ENCODE measurements at regions not wholly inside any gene's neighbourhood (a gene's known extent, or its start where the extent isn't known, plus 50 kb on each side); places are given as distances from the start of the nearest gene placed in this dataset.

- Histone ChIP-seq H3K9me3 (no peaks in the 10 kb centered on the region), H3K27ac (no peak overlapping the region), H3K4me1 (no peaks in the 10 kb centered on the region), H3K36me3 (ENCODE audit: insufficient read depth in 1 of 2, low read depth in 1 of 2) (no peaks in the 10 kb centered on the region), H3K4me3 (no peak overlapping the region), H3K27me3 (ENCODE audit: insufficient read depth in 3 of 3, low read length in 2 of 3) (no peaks in the 10 kb centered on the region)
- intact Hi-C loops (cut with DNase I) = no loop called here
- ATAC-seq (no peak), DNase-seq (no peak)
- TF ChIP-seq, protein P1, sequence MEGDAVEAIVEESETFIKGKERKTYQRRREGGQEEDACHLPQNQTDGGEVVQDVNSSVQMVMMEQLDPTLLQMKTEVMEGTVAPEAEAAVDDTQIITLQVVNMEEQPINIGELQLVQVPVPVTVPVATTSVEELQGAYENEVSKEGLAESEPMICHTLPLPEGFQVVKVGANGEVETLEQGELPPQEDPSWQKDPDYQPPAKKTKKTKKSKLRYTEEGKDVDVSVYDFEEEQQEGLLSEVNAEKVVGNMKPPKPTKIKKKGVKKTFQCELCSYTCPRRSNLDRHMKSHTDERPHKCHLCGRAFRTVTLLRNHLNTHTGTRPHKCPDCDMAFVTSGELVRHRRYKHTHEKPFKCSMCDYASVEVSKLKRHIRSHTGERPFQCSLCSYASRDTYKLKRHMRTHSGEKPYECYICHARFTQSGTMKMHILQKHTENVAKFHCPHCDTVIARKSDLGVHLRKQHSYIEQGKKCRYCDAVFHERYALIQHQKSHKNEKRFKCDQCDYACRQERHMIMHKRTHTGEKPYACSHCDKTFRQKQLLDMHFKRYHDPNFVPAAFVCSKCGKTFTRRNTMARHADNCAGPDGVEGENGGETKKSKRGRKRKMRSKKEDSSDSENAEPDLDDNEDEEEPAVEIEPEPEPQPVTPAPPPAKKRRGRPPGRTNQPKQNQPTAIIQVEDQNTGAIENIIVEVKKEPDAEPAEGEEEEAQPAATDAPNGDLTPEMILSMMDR (IDR thresholded peaks at IDR 0.05) = no peak
Measured at GRCh38 chr14:41397926-41398325, 208.8 kb upstream of the LRFN5 start.

DNA sequence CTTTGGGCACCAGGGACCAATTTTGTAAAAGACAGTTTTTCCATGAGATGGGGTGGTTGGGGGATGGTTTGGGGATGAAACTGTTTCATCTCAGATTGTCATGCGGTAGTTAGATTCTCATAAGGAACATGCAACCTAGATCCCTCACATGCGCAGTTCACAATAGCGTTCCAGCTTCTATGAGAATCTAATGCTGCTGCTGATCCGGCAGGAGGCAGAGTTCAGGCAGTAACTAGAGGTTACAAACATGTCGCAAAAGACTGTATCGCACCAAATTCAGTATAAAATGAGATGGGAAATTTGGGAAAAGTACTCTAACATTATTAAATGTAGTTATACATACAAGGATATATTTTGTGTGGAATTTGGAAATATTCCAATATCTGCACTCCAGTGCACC lies 213.2 kb upstream of the LRFN5 start:
- WGBS, 3 donors = 78 to 97% (median 81%) methylated on average over 6 of the region's 6 CpGs
- TF ChIP-seq, protein P1 (IDR thresholded peaks at IDR 0.05) = no peak
- Histone ChIP-seq H3K9me3 (no peaks in the 10 kb centered on the region), H3K36me3 (ENCODE audit: insufficient read depth in 1 of 2, low read depth in 1 of 2) (no peaks in the 10 kb centered on the region), H3K27ac (no peak overlapping the region), H3K4me1 (no peaks in the 10 kb centered on the region), H3K4me3 (no peak overlapping the region), H3K27me3 (ENCODE audit: insufficient read depth in 3 of 3, low read length in 2 of 3) (no peaks in the 10 kb centered on the region)
- intact Hi-C loops (cut with DNase I) = no loop called here
- no peak for DNase-seq
- no peak for ATAC-seq

- WGBS, 3 donors = 74 to 85% (median 82%) methylated on average over 6 of the region's 6 CpGs
Measured at GRCh38 chr14:41392226-41392625, 214.4 kb upstream of the LRFN5 start.

DNA sequence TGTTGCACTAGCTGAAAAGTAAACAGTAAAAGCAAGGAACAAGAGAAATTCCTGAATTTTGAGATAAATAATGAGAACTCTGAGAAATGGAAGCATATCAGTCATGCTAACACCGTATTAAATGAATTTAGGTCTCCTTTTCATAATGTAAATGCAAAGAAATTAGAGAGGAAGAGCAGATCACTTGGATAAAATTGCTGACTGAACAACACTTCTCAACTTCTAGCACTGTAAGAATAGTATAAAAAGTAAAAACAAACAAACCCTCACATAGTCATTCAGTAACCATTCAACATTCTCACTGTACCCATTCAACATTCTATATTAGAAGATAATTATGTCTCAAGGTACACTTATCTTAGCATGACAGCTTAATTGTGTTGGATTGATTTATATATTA lies 217.3 kb upstream of the LRFN5 start:
- ATAC-seq (no peak), DNase-seq (no peak)
- H3K36me3 ChIP-seq (ENCODE audit: insufficient read depth in 1 of 2, low read depth in 1 of 2) = no peaks in the 10 kb centered on the region
- no peaks in the 10 kb centered on the region for H3K4me1 ChIP-seq
- intact Hi-C loops (cut with DNase I) = no loop called here
- H3K27ac ChIP-seq = no peak overlapping the region
- 66 to 81% (median 69%) methylated on average over 1 of the region's 1 CpG for WGBS, 3 donors
- no peaks in the 10 kb centered on the region for H3K9me3 ChIP-seq
- TF ChIP-seq, protein P1 (IDR thresholded peaks at IDR 0.05) = no peak
- H3K4me3 ChIP-seq = no peak overlapping the region
- H3K27me3 ChIP-seq (ENCODE audit: insufficient read depth in 3 of 3, low read length in 2 of 3) = no peaks in the 10 kb centered on the region

More at GRCh38 chr14:41392226-41392625, 214.4 kb upstream of the LRFN5 start:
- TF ChIP-seq, protein P1 (IDR thresholded peaks at IDR 0.05) = no peak
- Histone ChIP-seq H3K27me3 (ENCODE audit: insufficient read depth in 3 of 3, low read length in 2 of 3) (no peaks in the 10 kb centered on the region), H3K27ac (no peak overlapping the region), H3K4me3 (no peak overlapping the region), H3K9me3 (no peaks in the 10 kb centered on the region), H3K4me1 (no peaks in the 10 kb centered on the region), H3K36me3 (ENCODE audit: insufficient read depth in 1 of 2, low read depth in 1 of 2) (no peaks in the 10 kb centered on the region)
- ATAC-seq (no peak), DNase-seq (no peak)
- intact Hi-C loops (cut with DNase I) = no loop called here

GRCh38 chr14:41385797-41386196 lies 220.9 kb upstream of the LRFN5 start:
- TF ChIP-seq, protein P1 (IDR thresholded peaks at IDR 0.05) = no peak
- WGBS, 3 donors = 79 to 82% (median 80%) methylated on average over 1 of the region's 1 CpG
- H3K27ac ChIP-seq = no peak overlapping the region
- H3K27me3 ChIP-seq (ENCODE audit: insufficient read depth in 3 of 3, low read length in 2 of 3) = no peaks in the 10 kb centered on the region
- H3K9me3 ChIP-seq = no peaks in the 10 kb centered on the region
- H3K4me1 ChIP-seq = no peaks in the 10 kb centered on the region
- DNase-seq = no peak
- H3K36me3 ChIP-seq (ENCODE audit: insufficient read depth in 1 of 2, low read depth in 1 of 2) = no peaks in the 10 kb centered on the region
- intact Hi-C loops (cut with DNase I) = no loop called here
- no peak for ATAC-seq
- no peak overlapping the region for H3K4me3 ChIP-seq
